ENCODE measurements at regions not wholly inside any gene's neighbourhood (a gene's known extent, or its start where the extent isn't known, plus 50 kb on each side); places are given as distances from the start of the nearest gene placed in this dataset.

- no peak for DNase-seq (ENCODE audit: low read depth in 4 of 4, low spot score in 2 of 4)
These were observed 153.2 kb upstream of the PTPRM start for GRCh38 chr18:7413906-7414305.

- no peak for DNase-seq (ENCODE audit: low read depth in 4 of 4, low spot score in 2 of 4)
These were observed 152.7 kb upstream of the PTPRM start for GRCh38 chr18:7414459-7414858.

- no peak for DNase-seq (ENCODE audit: low read depth in 4 of 4, low spot score in 2 of 4)
These were observed 151.8 kb upstream of the PTPRM start for GRCh38 chr18:7415081-7415894.

GRCh38 chr18:7417727-7418126 lies 149.4 kb upstream of the PTPRM start:
- DNase-seq (ENCODE audit: low read depth in 4 of 4, low spot score in 2 of 4) = no peak

GRCh38 chr18:7429831-7430230 lies 137.3 kb upstream of the PTPRM start:
- no peak for DNase-seq (ENCODE audit: low read depth in 4 of 4, low spot score in 2 of 4)

GRCh38 chr18:7436166-7436565 lies 130.9 kb upstream of the PTPRM start:
- no peak for DNase-seq (ENCODE audit: low read depth in 4 of 4, low spot score in 2 of 4)

GRCh38 chr18:7437870-7438269 lies 129.2 kb upstream of the PTPRM start:
- DNase-seq (ENCODE audit: low read depth in 4 of 4, low spot score in 2 of 4) = no peak

GRCh38 chr18:7438646-7439045 lies 128.5 kb upstream of the PTPRM start:
- no peak for DNase-seq (ENCODE audit: low read depth in 4 of 4, low spot score in 2 of 4)

- DNase-seq (ENCODE audit: low read depth in 4 of 4, low spot score in 2 of 4) = no peak
These were observed 119.6 kb upstream of the PTPRM start for GRCh38 chr18:7447318-7448028.

DNA sequence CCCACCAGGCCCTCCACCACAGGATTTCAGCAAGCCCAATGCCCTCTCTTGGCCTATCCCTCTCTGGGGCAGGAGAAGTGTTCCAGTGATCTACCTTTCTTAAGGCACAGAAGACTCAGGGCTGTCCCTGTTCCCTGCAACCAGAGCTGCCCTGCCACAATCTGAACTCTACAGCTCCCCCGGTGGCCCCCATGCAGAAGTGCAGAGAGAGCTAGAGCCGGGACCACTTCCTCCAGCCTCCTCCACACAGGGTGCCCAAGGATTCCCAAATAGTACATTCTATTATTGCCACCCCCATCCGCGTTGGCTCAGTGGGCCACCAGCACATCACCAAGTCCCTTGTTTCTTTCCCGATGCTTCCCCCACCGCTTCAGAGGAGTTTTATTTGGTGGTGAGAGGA lies 114.8 kb upstream of the PTPRM start:
- no peak for DNase-seq (ENCODE audit: low read depth in 4 of 4, low spot score in 2 of 4)

GRCh38 chr18:7454429-7454828 lies 112.7 kb upstream of the PTPRM start:
- DNase-seq (ENCODE audit: low read depth in 4 of 4, low spot score in 2 of 4) = no peak

- DNase-seq (ENCODE audit: low read depth in 4 of 4, low spot score in 2 of 4) = no peak
These were observed 110.7 kb upstream of the PTPRM start for GRCh38 chr18:7456376-7456775.

DNA sequence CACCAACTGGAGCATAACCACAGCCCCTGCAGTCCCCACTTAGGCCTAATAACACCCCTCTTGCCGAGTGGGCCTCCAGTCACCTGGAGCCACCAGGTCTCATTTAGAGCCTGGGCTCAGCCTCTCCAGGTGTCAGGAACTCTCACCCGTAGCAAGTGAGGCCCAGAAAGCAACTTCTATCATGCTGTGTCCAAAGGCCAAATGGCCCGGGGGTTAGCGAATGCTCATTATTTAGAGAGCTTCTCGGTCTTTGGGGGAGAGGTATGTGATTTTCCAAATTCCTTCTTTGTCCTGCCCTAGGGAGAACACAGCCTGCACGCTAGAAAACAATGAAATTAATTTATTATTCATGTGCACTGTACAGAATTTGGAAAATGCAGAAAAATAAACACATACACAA lies 109.9 kb upstream of the PTPRM start:
- DNase-seq (ENCODE audit: low read depth in 4 of 4, low spot score in 2 of 4) = no peak

DNA sequence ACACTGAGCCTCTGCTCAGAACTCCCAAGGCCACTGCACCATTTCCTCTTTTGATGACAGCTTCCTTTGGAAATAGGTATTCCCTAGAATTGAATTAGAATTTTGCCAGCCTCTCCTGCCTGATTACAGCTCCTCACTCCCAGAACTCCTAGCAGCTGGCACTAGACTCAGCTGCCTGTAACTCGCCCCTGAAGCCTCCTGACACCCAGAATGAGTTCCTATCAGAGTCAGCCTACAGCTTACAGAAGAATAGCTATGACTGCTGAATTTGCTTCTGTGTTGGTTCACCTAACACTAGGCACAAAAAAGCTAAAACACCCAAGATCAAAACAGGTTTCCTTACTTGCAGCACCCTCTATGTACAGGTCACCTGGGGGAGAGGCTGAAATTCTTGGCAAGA lies 108.2 kb upstream of the PTPRM start:
- no peak for DNase-seq (ENCODE audit: low read depth in 4 of 4, low spot score in 2 of 4)

DNA sequence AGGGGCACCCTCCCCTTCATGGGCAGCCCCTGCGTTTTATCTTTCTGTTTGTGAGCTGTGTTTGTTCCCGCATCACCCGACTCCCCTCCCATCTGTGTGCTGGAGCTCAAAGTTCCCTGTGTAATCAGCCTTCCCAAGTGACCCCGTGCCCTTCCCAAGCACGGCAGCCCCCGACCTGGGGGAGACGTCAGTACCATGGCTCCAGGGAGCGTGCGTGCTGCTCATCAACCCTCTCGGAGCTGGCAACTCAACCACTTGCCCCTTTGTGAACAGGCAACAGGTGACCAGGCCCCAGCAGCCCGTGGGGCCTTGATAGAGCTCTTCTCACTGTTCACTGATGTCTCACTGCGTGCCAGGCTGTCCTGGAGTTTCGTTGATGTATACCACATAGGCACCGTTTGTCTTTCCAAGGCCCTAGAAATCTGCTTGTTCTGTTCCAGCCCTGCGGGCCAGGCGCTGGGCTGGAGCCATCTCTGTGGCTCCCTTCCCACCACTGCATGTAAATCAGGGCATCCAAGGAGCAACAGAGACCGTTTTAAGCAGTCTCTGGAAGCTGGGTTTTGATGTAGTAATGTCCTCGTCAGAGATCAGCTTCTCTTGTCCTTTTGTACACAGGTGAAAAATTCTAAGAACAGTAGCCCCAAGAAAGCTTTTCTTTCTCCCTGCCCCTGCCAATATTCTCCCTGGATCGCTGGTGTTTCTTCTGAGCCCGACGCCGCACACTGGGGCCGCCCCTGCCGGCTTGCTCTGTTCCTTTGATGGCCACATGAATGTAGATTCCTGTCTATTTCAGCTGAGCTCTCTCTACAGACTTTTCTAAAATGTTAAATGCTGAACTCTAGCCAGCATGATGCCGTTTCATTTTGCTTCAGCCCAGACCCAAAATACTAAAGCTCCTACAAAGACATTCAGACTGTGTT lies 107.0 kb upstream of the PTPRM start:
- DNase-seq (ENCODE audit: low read depth in 4 of 4, low spot score in 2 of 4) = no peak

DNA sequence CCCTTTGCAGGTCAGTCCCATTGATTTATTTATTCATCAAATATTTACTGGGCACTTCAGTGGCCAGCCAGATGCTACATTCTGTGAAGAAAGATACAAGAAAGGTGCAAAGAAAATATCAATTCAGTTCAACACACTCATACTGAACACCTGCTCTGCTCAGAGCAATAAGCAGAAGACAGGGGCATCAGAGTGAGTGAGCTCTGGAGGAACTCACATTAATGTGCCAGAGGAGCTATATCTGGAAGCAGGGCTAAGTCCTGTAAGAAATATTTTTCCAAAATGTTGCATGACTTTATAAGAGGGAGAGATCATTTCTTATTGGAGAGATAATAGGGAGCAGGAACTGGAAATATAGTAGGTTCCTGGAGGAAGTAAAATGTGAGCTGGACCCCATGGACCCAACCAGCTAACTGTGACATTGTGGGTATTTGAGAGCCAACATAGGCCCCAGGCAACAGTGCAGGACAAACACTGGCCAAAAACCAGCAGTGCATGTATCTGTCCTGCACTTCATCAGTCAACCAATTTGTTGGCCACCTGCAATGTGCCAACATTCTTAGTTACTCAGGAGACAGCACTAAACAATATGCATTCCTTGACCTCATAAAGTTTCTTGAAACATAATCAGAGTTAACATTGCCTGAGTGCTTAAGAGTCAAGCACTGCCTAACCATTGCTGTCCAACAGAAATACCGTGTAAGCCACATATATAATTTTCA lies 102.7 kb upstream of the PTPRM start:
- DNase-seq (ENCODE audit: low read depth in 4 of 4, low spot score in 2 of 4) = no peak

DNA sequence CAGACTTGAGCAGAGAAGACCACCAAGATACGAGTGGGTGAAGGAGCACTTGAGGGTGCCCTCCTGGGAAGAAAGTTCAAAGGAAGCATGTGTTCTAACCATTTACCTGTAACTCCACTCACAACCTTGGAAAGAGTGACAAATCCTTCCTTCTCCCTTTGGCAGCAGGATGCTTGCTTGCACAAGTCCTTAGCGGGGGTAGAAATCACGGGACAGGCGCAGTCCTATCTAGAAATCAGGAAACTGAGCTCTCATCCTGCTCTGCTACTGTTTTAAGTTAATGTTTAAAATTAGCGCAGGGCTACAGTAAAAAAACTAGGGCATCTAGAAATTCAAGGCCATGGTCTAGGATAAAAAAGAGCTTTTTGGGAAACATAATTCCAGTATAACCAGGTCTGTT lies 100.9 kb upstream of the PTPRM start:
- no peak for DNase-seq (ENCODE audit: low read depth in 4 of 4, low spot score in 2 of 4)

DNA sequence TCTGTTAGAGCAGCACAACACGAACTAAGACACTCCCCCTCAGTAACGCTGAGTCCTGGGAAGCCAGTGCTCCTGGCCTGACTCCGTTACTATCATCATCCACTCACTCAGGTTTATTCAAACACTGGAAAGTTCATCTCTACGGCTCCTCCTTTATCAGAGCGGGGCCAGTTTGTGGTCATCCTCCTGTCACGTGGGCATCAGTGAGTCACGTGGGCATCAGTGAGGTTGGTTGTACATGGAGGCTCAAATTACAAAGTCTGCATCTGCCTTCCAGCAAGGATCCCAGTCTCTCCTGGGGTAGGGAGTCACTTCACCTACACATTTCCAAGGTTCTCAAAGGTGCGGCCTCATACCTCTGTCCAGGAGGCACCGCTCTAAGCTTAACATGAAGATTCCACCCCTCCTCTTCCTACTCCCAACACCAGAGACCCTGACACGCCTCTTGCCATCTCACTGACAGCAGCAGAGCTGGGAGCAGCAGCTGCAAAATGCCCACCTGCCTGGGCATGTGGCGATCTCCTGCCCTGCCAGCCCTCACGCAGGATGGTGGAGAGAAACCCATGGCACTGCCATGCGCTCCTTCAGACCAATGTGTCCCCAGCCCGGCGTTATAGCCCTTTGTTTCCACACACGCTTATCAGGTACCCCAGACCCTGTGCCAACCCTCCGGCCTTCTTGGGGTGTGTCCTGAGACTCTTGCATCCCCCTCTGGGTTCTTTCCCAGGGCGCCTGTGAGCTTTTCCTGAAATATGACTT lies 99.2 kb upstream of the PTPRM start:
- DNase-seq (ENCODE audit: low read depth in 4 of 4, low spot score in 2 of 4) = no peak

DNA sequence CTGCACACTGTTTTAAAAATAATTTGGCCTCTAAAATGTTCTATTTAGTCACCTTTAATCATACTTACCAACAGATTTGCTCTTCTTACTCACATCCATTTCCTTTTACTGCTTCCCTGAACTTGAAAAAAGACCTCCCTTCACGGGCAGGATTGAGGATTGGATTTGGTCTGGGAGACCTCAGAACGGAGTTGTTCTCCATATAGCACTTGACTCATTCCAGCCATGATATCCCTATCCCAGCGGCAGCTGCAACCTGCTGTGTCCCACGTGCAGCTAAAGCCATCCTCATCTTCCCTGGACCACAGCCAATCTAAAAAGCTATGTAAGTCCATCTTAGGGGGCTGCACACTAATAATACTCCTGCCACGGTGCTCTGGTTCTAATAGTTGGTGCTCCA lies 97.0 kb upstream of the PTPRM start:
- no peak for DNase-seq (ENCODE audit: low read depth in 4 of 4, low spot score in 2 of 4)

- no peak for DNase-seq (ENCODE audit: low read depth in 4 of 4, low spot score in 2 of 4)
These were observed 96.6 kb upstream of the PTPRM start for GRCh38 chr18:7470503-7470902.
